Fibroblast of lung (primary cell): ENCODE measurements at regions not wholly inside any gene's neighbourhood (a gene's known extent, or its start where the extent isn't known, plus 50 kb on each side); places are given as distances from the start of the nearest gene placed in this dataset.
A peak's percentile ranks its signal among the peaks of the same experiment; 100 is the strongest.

Experiments
- DNase-seq, 2 donors: peaks; one replicate each; pipeline versions ENCODE4 v3.0.0 to v3.0.0-alpha.2; 2010; ENCODE audit warnings: low read depth in 2 of 2
- H2AFZ ChIP-seq: 2 replicates; pipeline ENCODE4 v1.5.1; 2012; ENCODE audit warnings: low read length, control low read depth, inconsistent platforms
- H3K27ac ChIP-seq: 2 replicates; pipeline ENCODE4 v1.5.1; 2011; ENCODE audit warnings: low read length, control low read depth; ENCODE audit not compliant: insufficient read depth
- H3K27me3 ChIP-seq: 2 replicates; pipeline ENCODE4 v1.5.1; 2011; ENCODE audit warnings: mild to moderate bottlenecking, low read length; ENCODE audit not compliant: control insufficient read depth, insufficient read depth
- H3K36me3 ChIP-seq: 2 replicates; pipeline ENCODE4 v1.5.1; 2011; ENCODE audit warnings: low read length; ENCODE audit not compliant: control insufficient read depth, insufficient read depth
- H3K4me1 ChIP-seq: 2 replicates; pipeline ENCODE4 v1.5.1; 2011; ENCODE audit warnings: low read length; ENCODE audit not compliant: control insufficient read depth, insufficient read depth; ENCODE audit errors: extremely low read depth
- H3K4me2 ChIP-seq: 2 replicates; pipeline ENCODE4 v1.5.1; 2011; ENCODE audit warnings: low read length, control low read depth; ENCODE audit not compliant: insufficient read depth; ENCODE audit errors: extremely low read depth
- H3K4me3 ChIP-seq, 4 experiments: fragments of 200-600 bp in 1 of 4; sonication (generic) in 1 of 4; replicated peaks in 1 of 4; 2 replicates each; pipeline ENCODE4 v1.5.1; 2011 to 2016; ENCODE audit warnings: low read length in 4 of 4, low read depth in 3 of 4, mild to moderate bottlenecking in 3 of 4, control low read depth in 2 of 4, inconsistent platforms in 1 of 4, mixed read lengths in 1 of 4; ENCODE audit not compliant: insufficient read depth in 1 of 4; ENCODE audit errors: control extremely low read depth in 1 of 4
- H3K79me2 ChIP-seq: 2 replicates; pipeline ENCODE4 v1.5.1; 2012; ENCODE audit warnings: mild to moderate bottlenecking, low read length, inconsistent platforms; ENCODE audit not compliant: control insufficient read depth, insufficient read depth
- H3K9ac ChIP-seq: 2 replicates; pipeline ENCODE4 v1.5.1; 2011; ENCODE audit warnings: mild to moderate bottlenecking, low read length, control low read depth; ENCODE audit not compliant: insufficient read depth
- H3K9me3 ChIP-seq: 2 replicates; pipeline ENCODE4 v1.5.1; 2012; ENCODE audit warnings: low read depth, low read length; ENCODE audit not compliant: control insufficient read depth, insufficient read depth
- H4K20me1 ChIP-seq: 2 replicates; pipeline ENCODE4 v1.5.1; 2011; ENCODE audit warnings: low read length; ENCODE audit not compliant: control insufficient read depth, insufficient read depth; ENCODE audit errors: extremely low read depth
- CTCF ChIP-seq, 2 donors: IDR thresholded peaks in 1 of 2; conservative IDR thresholded peaks in 1 of 2; 1 replicate in 1 of 2; 2 replicates in 1 of 2; pipeline ENCODE4 v1.5.1; 2011 to 2012; ENCODE audit warnings: low read length in 2 of 2, control low read depth in 1 of 2, inconsistent platforms in 1 of 2, low read depth in 1 of 2, mild to moderate bottlenecking in 1 of 2
- EZH2 ChIP-seq: IDR thresholded peaks from 2 replicates; pipeline ENCODE4 v1.5.1; 2012; ENCODE audit warnings: low read length, control low read depth, mild to moderate bottlenecking; ENCODE audit errors: missing control alignments

- no peak for TF ChIP-seq EZH2
- no peak for TF ChIP-seq CTCF (conservative IDR thresholded peaks at IDR 0.05 in 1 of 2, IDR thresholded peaks at IDR 0.05 in 1 of 2; ENCODE audit: low read depth in 1 of 2, low read length in 2 of 2)
- H3K9ac ChIP-seq = no peak overlapping the region
- H3K79me2 ChIP-seq = no peaks in the 10 kb centered on the region
- H3K9me3 ChIP-seq = no peaks in the 10 kb centered on the region
- no peaks in the 10 kb centered on the region for H3K4me1 ChIP-seq
- no peak overlapping the region for H3K4me3 ChIP-seq
- no peak overlapping the region for H3K4me2 ChIP-seq
- no peaks in the 10 kb centered on the region for H3K27me3 ChIP-seq
- H2AFZ ChIP-seq = no peak overlapping the region
- H3K27ac ChIP-seq = no peak overlapping the region
- no peaks in the 10 kb centered on the region for H4K20me1 ChIP-seq
- H3K36me3 ChIP-seq = no peaks in the 10 kb centered on the region
- no peak for DNase-seq
Measured at GRCh38 chr5:145667742-145668141, 167.4 kb downstream of the PRELID2 start.

GRCh38 chr5:145666591-145666990, 168.6 kb downstream of the PRELID2 start:
- DNase-seq = no peak

GRCh38 chr5:145661737-145662485, 173.2 kb downstream of the PRELID2 start:
- no peak overlapping the region for H3K27ac ChIP-seq
- no peak overlapping the region for H3K9ac ChIP-seq
- no peak overlapping the region for H3K4me3 ChIP-seq
- H4K20me1 ChIP-seq = no peaks in the 10 kb centered on the region
- TF ChIP-seq CTCF (conservative IDR thresholded peaks at IDR 0.05 in 1 of 2, IDR thresholded peaks at IDR 0.05 in 1 of 2; ENCODE audit: low read depth in 1 of 2, low read length in 2 of 2) (no peak), EZH2 (no peak)
- H3K9me3 ChIP-seq = no peaks in the 10 kb centered on the region
- no peaks in the 10 kb centered on the region for H3K27me3 ChIP-seq
- H3K4me2 ChIP-seq = no peak overlapping the region
- DNase-seq = peak; percentile 8 to 39
- no peaks in the 10 kb centered on the region for H3K36me3 ChIP-seq
- H3K4me1 ChIP-seq = no peaks in the 10 kb centered on the region
- H2AFZ ChIP-seq = no peak overlapping the region
- no peaks in the 10 kb centered on the region for H3K79me2 ChIP-seq

More at GRCh38 chr5:145666591-145666990, 168.6 kb downstream of the PRELID2 start:
- no peaks in the 10 kb centered on the region for H3K27me3 ChIP-seq
- no peaks in the 10 kb centered on the region for H3K79me2 ChIP-seq
- no peak overlapping the region for H3K4me3 ChIP-seq
- no peaks in the 10 kb centered on the region for H3K36me3 ChIP-seq
- TF ChIP-seq CTCF (conservative IDR thresholded peaks at IDR 0.05 in 1 of 2, IDR thresholded peaks at IDR 0.05 in 1 of 2; ENCODE audit: low read depth in 1 of 2, low read length in 2 of 2) (no peak), EZH2 (no peak)
- H4K20me1 ChIP-seq = no peaks in the 10 kb centered on the region
- H3K27ac ChIP-seq = no peak overlapping the region
- no peaks in the 10 kb centered on the region for H3K4me1 ChIP-seq
- H3K9me3 ChIP-seq = no peaks in the 10 kb centered on the region
- H2AFZ ChIP-seq = no peak overlapping the region
- H3K4me2 ChIP-seq = no peak overlapping the region
- H3K9ac ChIP-seq = no peak overlapping the region
